ENCODE measurements at regions not wholly inside any gene's neighbourhood (a gene's known extent, or its start where the extent isn't known, plus 50 kb on each side); places are given as distances from the start of the nearest gene placed in this dataset.
"Not testable (repeated sequence)": the region's sequence is repeated elsewhere in the genome, so short reads cannot be mapped to it uniquely, and the experiment has no call there.

DNA sequence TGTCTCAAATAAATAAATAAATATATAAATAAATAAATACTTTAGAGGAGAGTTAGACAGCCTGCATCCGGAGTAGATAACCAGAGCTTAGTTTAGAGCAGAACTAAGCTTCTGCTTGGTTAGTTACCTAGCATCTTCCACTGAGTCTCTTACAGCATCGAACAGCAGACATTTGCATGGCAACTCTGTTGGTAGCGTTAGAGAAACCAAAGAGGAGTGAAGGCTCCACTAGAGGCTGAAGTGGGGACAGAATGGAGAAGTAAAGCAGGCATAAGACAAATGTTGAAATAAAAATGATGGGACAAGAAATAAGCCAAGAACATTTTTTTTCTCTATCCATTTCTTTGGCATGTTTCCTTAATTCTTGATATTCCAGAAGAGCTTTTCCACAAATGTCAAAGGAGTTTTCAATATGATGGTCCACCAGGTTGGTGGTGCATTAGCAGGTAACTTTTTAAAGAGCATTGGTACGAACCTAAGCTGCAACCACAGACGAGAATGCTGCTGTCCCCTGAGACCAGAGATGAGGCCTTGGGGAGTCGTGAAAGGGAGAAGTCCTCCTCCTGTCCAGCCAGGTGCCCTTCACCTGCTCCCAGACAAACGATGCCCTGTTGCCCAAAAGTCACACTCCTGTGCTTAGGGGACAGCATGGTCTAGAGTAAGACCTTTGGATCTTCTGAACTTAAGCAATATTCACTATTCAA lies 438.3 kb downstream of the DIRAS2 start:
- Histone ChIP-seq H2AFZ (ENCODE audit: insufficient read depth, low read length, poor library complexity) (no peak overlapping the region), H3K79me1 (ENCODE audit: low read length) (no peaks in the 10 kb centered on the region), H4K8ac (ENCODE audit: low read depth, low read length) (no peak overlapping the region), H3K27me3 (ENCODE audit: insufficient read depth, low read length) (no peaks in the 10 kb centered on the region), H4K91ac (ENCODE audit: low read depth, low read length) (no peak overlapping the region), H2BK5ac (ENCODE audit: low read depth, low read length, poor library complexity) (no peak overlapping the region), H3K4ac (ENCODE audit: low read depth, low read length) (no peak overlapping the region), H3K79me2 (ENCODE audit: control insufficient read depth, insufficient read depth, low read length, poor library complexity) (no peaks in the 10 kb centered on the region), H2AK5ac (ENCODE audit: low read length) (no peak overlapping the region), H3K4me3 (ENCODE audit: low read depth, low read length) (no peak overlapping the region), H3K9me3 (ENCODE audit: insufficient read depth, low read depth, low read length) (no peaks in the 10 kb centered on the region), H3K27ac (ENCODE audit: low read depth, low read length) (no peak overlapping the region), H3K23ac (ENCODE audit: low read length) (no peak overlapping the region), H3K4me2 (ENCODE audit: low read length) (no peak overlapping the region), H2BK12ac (ENCODE audit: low read length) (no peak overlapping the region), H3K36me3 (ENCODE audit: control insufficient read depth in 1 of 2, insufficient read depth in 2 of 2, low read length in 2 of 2) (no peaks in the 10 kb centered on the region), H3K9ac (ENCODE audit: low read length) (no peak overlapping the region), H2BK120ac (ENCODE audit: insufficient read depth, low read length, poor library complexity) (no peak overlapping the region), H3K4me1 (ENCODE audit: control insufficient read depth in 1 of 2, insufficient read depth in 2 of 2, low read length in 2 of 2) (no peaks in the 10 kb centered on the region), H3K14ac (ENCODE audit: low read length) (no peak overlapping the region), H4K12ac (ENCODE audit: low read depth, low read length) (no peak overlapping the region), H3K18ac (ENCODE audit: low read length) (no peak overlapping the region)
- no CpG with 5 or more reads among the region's 7 CpGs for WGBS (ENCODE audit: extremely low coverage, insufficient coverage, insufficient read length)
- no peak for DNase-seq

DNA sequence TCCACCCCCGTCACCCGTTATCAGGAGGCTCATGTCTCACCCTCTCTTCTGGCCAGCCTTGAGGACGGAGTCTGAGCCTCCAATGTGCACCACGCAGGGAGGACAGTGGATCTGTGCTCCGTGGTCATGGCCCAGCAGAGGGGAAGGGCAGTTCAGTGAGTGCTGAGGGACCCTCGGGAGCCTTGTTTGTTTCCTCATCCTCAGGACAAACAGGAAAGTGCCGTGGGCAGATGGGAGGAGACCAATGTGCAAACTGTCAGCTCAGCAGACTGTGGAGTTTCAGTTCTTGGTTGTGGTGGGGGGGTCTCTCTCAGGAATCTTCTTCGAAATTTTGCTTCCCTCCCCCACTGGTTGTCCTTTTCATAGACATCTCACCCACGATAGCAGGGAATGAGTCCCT lies 429.6 kb downstream of the DIRAS2 start:
- H3K27ac ChIP-seq (ENCODE audit: low read depth, low read length); H3K4me3 ChIP-seq (ENCODE audit: low read depth, low read length); H3K4ac ChIP-seq (ENCODE audit: low read depth, low read length); H3K23ac ChIP-seq (ENCODE audit: low read length); H3K9ac ChIP-seq (ENCODE audit: low read length); H3K4me2 ChIP-seq (ENCODE audit: low read length); H3K79me1 ChIP-seq (ENCODE audit: low read length); H3K36me3 ChIP-seq (ENCODE audit: control insufficient read depth in 1 of 2, insufficient read depth in 2 of 2, low read length in 2 of 2); H3K27me3 ChIP-seq (ENCODE audit: insufficient read depth, low read length); H3K79me2 ChIP-seq (ENCODE audit: control insufficient read depth, insufficient read depth, low read length, poor library complexity); H2BK5ac ChIP-seq (ENCODE audit: low read depth, low read length, poor library complexity); H2BK120ac ChIP-seq (ENCODE audit: insufficient read depth, low read length, poor library complexity); H4K8ac ChIP-seq (ENCODE audit: low read depth, low read length); DNase-seq; H3K4me1 ChIP-seq (ENCODE audit: control insufficient read depth in 1 of 2, insufficient read depth in 2 of 2, low read length in 2 of 2); H2BK12ac ChIP-seq (ENCODE audit: low read length); H3K9me3 ChIP-seq (ENCODE audit: insufficient read depth, low read depth, low read length); H2AK5ac ChIP-seq (ENCODE audit: low read length); H2AFZ ChIP-seq (ENCODE audit: insufficient read depth, low read length, poor library complexity); H3K14ac ChIP-seq (ENCODE audit: low read length); H3K18ac ChIP-seq (ENCODE audit: low read length); H4K91ac ChIP-seq (ENCODE audit: low read depth, low read length): not testable (repeated sequence)
- WGBS (ENCODE audit: extremely low coverage, insufficient coverage, insufficient read length) = no CpG with 5 or more reads among the region's 9 CpGs
- peak overlapping the region; percentile 54 for H4K12ac ChIP-seq (ENCODE audit: low read depth, low read length)

DNA sequence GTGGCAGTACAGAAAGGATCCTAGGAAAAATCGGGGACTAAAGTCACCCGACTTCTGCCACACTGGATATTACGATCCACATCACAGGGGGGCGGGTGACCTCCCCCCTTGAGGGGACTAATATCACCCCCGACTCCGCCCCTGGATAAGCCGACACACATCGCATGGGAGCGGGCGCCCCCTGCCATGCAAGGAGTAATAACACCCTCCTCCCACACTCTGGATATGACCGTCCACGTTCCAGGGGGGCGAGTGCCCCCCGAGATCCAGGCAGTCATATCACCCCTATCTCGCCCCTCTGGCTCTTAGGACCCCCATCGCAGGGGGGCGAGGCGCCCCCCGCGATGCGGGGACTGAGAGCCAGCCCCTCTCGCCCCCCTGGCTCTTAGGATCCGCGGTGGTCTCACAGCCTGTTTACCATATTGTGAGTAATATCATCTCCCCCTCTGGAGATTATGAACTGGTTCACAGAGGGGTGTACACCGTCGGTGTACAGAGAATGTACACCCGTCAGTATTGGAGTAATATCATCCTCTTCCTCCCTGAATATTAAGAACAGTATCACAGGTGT lies 423.0 kb downstream of the DIRAS2 start:
- Histone ChIP-seq H2BK5ac (ENCODE audit: low read depth, low read length, poor library complexity) (no peak overlapping the region), H3K4me1 (ENCODE audit: control insufficient read depth in 1 of 2, insufficient read depth in 2 of 2, low read length in 2 of 2) (no peaks in the 10 kb centered on the region), H3K9me3 (ENCODE audit: insufficient read depth, low read depth, low read length) (no peaks in the 10 kb centered on the region), H3K36me3 (ENCODE audit: control insufficient read depth in 1 of 2, insufficient read depth in 2 of 2, low read length in 2 of 2) (no peaks in the 10 kb centered on the region), H3K4me3 (ENCODE audit: low read depth, low read length) (no peak overlapping the region), H3K18ac (ENCODE audit: low read length) (no peak overlapping the region), H4K91ac (ENCODE audit: low read depth, low read length) (no peak overlapping the region), H3K14ac (ENCODE audit: low read length) (no peak overlapping the region), H3K27ac (ENCODE audit: low read depth, low read length) (no peak overlapping the region), H2AFZ (ENCODE audit: insufficient read depth, low read length, poor library complexity) (no peak overlapping the region), H2AK5ac (ENCODE audit: low read length) (no peak overlapping the region), H3K79me1 (ENCODE audit: low read length) (no peaks in the 10 kb centered on the region), H4K12ac (ENCODE audit: low read depth, low read length) (no peak overlapping the region), H3K23ac (ENCODE audit: low read length) (no peak overlapping the region), H2BK120ac (ENCODE audit: insufficient read depth, low read length, poor library complexity) (no peak overlapping the region), H3K79me2 (ENCODE audit: control insufficient read depth, insufficient read depth, low read length, poor library complexity) (no peaks in the 10 kb centered on the region), H4K8ac (ENCODE audit: low read depth, low read length) (no peak overlapping the region), H3K4ac (ENCODE audit: low read depth, low read length) (no peak overlapping the region), H3K27me3 (ENCODE audit: insufficient read depth, low read length) (no peaks in the 10 kb centered on the region), H3K4me2 (ENCODE audit: low read length) (peak overlapping the region; percentile 49), H3K9ac (ENCODE audit: low read length) (no peak overlapping the region), H2BK12ac (ENCODE audit: low read length) (no peak overlapping the region)
- no CpG with 5 or more reads among the region's 27 CpGs for WGBS (ENCODE audit: extremely low coverage, insufficient coverage, insufficient read length)
- peak in 1 of 2 donors; percentile 29 for DNase-seq

DNA sequence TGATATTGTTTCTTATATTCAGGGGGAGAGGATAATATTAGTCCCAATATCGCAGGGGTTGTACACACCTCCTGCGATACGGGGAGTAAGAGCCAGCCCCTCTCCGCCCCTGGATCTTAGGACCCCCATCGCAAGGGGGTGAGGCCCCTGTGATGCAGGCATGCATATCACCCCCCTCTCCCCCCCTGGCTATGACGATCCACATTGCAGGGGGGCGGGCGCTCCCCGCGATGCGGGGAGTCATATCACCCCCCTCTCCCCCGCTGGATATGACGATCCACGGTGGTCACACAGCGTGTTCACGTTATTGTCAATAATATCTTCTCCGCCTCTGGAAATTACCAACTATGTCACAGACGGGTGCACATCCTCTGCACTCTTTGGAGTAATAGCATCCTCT lies 420.7 kb downstream of the DIRAS2 start:
- H3K4me1 ChIP-seq (ENCODE audit: control insufficient read depth in 1 of 2, insufficient read depth in 2 of 2, low read length in 2 of 2); H2AFZ ChIP-seq (ENCODE audit: insufficient read depth, low read length, poor library complexity): not testable (repeated sequence)
- no CpG with 5 or more reads among the region's 18 CpGs for WGBS (ENCODE audit: extremely low coverage, insufficient coverage, insufficient read length)

More for the DNA sequence above, 420.7 kb downstream of the DIRAS2 start:
- not testable (repeated sequence) for H3K36me3 ChIP-seq (ENCODE audit: control insufficient read depth in 1 of 2, insufficient read depth in 2 of 2, low read length in 2 of 2); H2AK5ac ChIP-seq (ENCODE audit: low read length); H3K9me3 ChIP-seq (ENCODE audit: insufficient read depth, low read depth, low read length); H3K79me2 ChIP-seq (ENCODE audit: control insufficient read depth, insufficient read depth, low read length, poor library complexity); H4K12ac ChIP-seq (ENCODE audit: low read depth, low read length); H3K4ac ChIP-seq (ENCODE audit: low read depth, low read length); H4K91ac ChIP-seq (ENCODE audit: low read depth, low read length); H3K79me1 ChIP-seq (ENCODE audit: low read length); H3K4me3 ChIP-seq (ENCODE audit: low read depth, low read length); H3K14ac ChIP-seq (ENCODE audit: low read length); H3K18ac ChIP-seq (ENCODE audit: low read length); H3K27me3 ChIP-seq (ENCODE audit: insufficient read depth, low read length); H3K9ac ChIP-seq (ENCODE audit: low read length); DNase-seq; H2BK120ac ChIP-seq (ENCODE audit: insufficient read depth, low read length, poor library complexity); H3K23ac ChIP-seq (ENCODE audit: low read length); H4K8ac ChIP-seq (ENCODE audit: low read depth, low read length); H3K27ac ChIP-seq (ENCODE audit: low read depth, low read length); H2BK12ac ChIP-seq (ENCODE audit: low read length); H2BK5ac ChIP-seq (ENCODE audit: low read depth, low read length, poor library complexity); H3K4me2 ChIP-seq (ENCODE audit: low read length)
